GM12865 (cell line): ENCODE measurements at regions not wholly inside any gene's neighbourhood (a gene's known extent, or its start where the extent isn't known, plus 50 kb on each side); places are given as distances from the start of the nearest gene placed in this dataset.

ENCODE experiments used
- DNase-seq: peaks from one replicate; pipeline ENCODE4 v3.0.0; 2010; ENCODE audit warnings: low read depth
- H3K4me3 ChIP-seq: 2 replicates; pipeline ENCODE4 v1.5.1; 2011; ENCODE audit warnings: mild to moderate bottlenecking, low read depth, low read length, control low read depth
- CTCF ChIP-seq: IDR thresholded peaks from 2 replicates; pipeline ENCODE4 v1.5.1; 2011; ENCODE audit warnings: low read length, control low read depth, low read depth, inconsistent platforms; ENCODE audit not compliant: insufficient read depth; ENCODE audit errors: missing control alignments

GRCh38 chr21:27366036-27366435 lies 399.1 kb upstream of the ADAMTS5 start:
- DNase-seq, result no peak
- no peak for TF ChIP-seq CTCF
- H3K4me3 ChIP-seq, result no peak overlapping the region

GRCh38 chr21:27365394-27365793 lies 398.5 kb upstream of the ADAMTS5 start:
- no peak for DNase-seq
- no peak for TF ChIP-seq CTCF

GRCh38 chr21:27363719-27364477 lies 397.0 kb upstream of the ADAMTS5 start:
- TF ChIP-seq CTCF, result no peak
- H3K4me3 ChIP-seq, result no peak overlapping the region
- DNase-seq, result no peak

More at GRCh38 chr21:27365394-27365793, 398.5 kb upstream of the ADAMTS5 start:
- H3K4me3 ChIP-seq, result no peak overlapping the region

GRCh38 chr21:27362249-27362648 lies 395.4 kb upstream of the ADAMTS5 start:
- TF ChIP-seq CTCF, result no peak
- no peak overlapping the region for H3K4me3 ChIP-seq
- no peak for DNase-seq

- no peak for TF ChIP-seq CTCF
- DNase-seq, result no peak
- no peak overlapping the region for H3K4me3 ChIP-seq
Measured at GRCh38 chr21:27359141-27359540, 392.3 kb upstream of the ADAMTS5 start.

- no peak overlapping the region for H3K4me3 ChIP-seq
- DNase-seq, result no peak
- TF ChIP-seq CTCF, result no peak
Measured at GRCh38 chr21:27352885-27353284, 386.0 kb upstream of the ADAMTS5 start.

- no peak for TF ChIP-seq CTCF
- no peak for DNase-seq
- H3K4me3 ChIP-seq, result no peak overlapping the region
Measured at GRCh38 chr21:27346041-27346448, 379.2 kb upstream of the ADAMTS5 start.
